ENCODE measurements at regions not wholly inside any gene's neighbourhood (a gene's known extent, or its start where the extent isn't known, plus 50 kb on each side); places are given as distances from the start of the nearest gene placed in this dataset.

- no peak for TF ChIP-seq ZNF24 (IDR thresholded peaks at IDR 0.05)
- TF ChIP-seq POLR2A (IDR thresholded peaks at IDR 0.05; ENCODE audit: low read depth, low read length) = no peak
- no peak for TF ChIP-seq TAF1 (IDR thresholded peaks at IDR 0.05; ENCODE audit: borderline replicate concordance, low read depth, low read length)
- TF ChIP-seq NR2C2 (IDR thresholded peaks at IDR 0.05; ENCODE audit: borderline replicate concordance, control insufficient read depth, insufficient read length, low read depth) = no peak
- TF ChIP-seq EZH2 (IDR thresholded peaks at IDR 0.05; ENCODE audit: borderline replicate concordance, control insufficient read depth, low read depth, low read length) = no peak
- no peak for TF ChIP-seq DPF2 (IDR thresholded peaks at IDR 0.05)
- TF ChIP-seq CEBPB (IDR thresholded peaks at IDR 0.05; ENCODE audit: borderline replicate concordance in 1 of 2, low read depth in 2 of 2, low read length in 2 of 2) = no peak
- TF ChIP-seq POU2F2 (IDR thresholded peaks at IDR 0.05; ENCODE audit: borderline replicate concordance, low read depth, low read length) = no peak
- no peak for TF ChIP-seq CTCF (IDR thresholded peaks at IDR 0.05 in 2 of 3, conservative IDR thresholded peaks at IDR 0.05 in 1 of 3; ENCODE audit: control insufficient read depth in 2 of 3, extremely low read depth in 1 of 3, insufficient read depth in 1 of 3, low read depth in 3 of 3, low read length in 3 of 3)
Measured at GRCh38 chr10:57262892-57263291, 901.8 kb upstream of the ZWINT start.

Data from GM12878 (cell line).